HG02852 (cell line): ENCODE measurements at regions not wholly inside any gene's neighbourhood (a gene's known extent, or its start where the extent isn't known, plus 50 kb on each side); places are given as distances from the start of the nearest gene placed in this dataset.
"Not testable (repeated sequence)": the region's sequence is repeated elsewhere in the genome, so short reads cannot be mapped to it uniquely, and the experiment has no call there.

Source experiments
- ATAC-seq: cut with Tn5 transposase; IDR thresholded peaks from one replicate; pipeline ENCODE4 v1.9.1; 2021; ENCODE audit warnings: mild to moderate bottlenecking, moderate library complexity; ENCODE audit not compliant: unreplicated experiment

DNA sequence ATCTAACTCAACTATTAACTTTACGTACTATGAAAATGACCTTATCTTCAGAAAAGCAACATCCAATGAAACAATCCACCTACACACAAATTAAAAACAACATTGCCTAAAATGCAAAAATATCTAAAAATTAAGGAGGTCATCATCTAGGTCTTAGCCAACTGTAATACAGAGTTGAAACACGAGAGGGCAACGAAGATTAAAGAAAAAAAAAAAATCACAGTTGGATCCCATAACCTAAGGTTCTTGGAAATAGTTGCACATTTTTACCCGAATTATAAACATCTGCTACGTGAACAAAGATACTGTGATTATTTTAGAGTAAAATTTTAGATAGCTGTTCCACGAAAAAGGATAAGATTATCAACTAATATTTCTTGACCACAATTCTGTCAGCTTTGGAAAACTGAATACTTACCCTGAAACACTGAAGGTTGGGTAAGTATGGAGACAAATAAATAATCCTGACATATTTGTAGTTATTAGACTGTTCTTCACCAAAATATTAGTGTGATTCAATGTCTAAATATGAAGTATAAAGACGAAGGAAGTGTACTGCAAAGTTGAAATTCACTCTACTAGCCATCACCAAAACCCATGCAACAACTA lies 88.0 kb upstream of the AK4 start:
- no peak for ATAC-seq

DNA sequence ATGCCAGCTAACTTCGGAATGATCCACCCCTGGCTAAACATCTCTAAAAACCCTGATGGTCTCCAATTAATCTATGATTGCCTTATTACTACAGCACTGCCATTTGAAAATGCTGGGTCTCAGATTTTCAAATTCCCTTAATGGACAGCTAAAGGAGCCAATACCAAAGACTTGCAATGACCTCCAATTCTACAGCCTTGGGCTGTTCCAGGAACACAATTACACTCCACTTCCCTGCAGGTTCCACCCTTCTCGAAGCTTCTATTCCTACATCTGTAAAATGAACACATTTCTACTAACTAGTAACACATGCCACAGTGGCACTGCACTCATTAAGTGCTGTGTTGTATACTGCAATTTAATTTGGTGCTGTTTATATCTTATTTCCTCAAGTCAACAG lies 85.7 kb upstream of the AK4 start:
- no peak for ATAC-seq

DNA sequence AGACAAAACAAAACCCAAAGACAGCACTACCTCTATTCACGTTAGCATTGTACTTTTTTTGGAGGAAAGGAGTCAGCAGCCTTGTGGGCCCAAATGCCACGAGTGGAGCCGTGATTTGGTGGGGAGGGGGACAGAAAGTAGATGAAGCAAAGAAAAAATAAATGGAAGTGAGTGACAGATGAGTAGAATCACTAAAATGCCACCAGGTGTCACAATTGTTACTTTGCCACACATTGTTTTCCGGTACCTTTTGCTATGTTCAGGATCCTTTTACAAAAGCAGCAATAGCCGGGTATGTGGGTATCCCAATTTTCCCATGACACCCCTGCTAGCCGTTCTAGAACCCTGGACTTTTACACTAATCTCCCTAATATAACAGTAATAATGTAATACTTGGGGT lies 85.0 kb upstream of the AK4 start:
- no peak for ATAC-seq

GRCh38 chr1:65064981-65065380 lies 83.0 kb upstream of the AK4 start:
- ATAC-seq: no peak

DNA sequence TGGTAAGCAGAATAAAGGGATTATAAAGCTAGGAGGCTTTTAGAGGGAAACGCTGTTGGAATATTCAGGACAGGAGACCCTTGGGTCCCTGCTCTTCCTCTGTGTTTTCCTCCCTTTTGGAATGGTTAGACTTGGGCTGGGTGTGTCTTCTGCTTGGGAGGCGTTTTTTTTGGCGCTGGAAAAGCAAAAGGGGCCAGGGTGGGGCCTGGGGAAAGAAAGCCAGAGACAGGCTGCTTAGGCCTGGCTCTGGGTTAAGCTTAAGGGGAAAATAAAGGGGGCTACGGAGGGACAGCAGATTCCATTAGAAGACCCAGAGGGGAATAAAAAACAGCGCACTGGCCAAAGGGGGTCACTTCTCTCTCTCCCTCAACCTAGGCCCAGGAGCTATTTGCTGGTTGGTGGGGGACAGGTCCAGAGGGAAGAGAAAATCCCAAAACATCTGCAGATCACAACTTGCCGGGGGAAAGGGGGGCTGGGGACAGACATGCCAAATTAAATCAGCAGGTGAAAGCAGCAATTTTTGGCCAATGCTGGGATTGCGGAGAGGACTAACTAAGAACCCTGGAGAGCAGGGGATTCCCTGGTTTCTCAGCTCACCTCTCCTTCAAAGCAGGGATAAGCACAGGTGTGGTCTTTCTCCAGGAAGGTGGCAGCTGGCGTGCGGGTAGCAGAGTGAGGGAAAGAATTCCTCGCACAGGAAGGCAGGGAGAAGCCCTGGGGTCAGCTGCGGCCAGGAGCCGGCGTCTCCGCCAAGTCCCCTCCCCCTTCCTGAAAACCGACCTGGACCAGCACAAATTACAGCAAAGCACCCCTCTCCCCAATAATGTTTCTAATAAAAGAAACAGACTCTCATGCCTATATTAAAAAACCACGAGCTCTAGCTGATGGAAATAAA lies 82.2 kb upstream of the AK4 start:
- no peak for ATAC-seq

GRCh38 chr1:65066419-65066765 lies 81.6 kb upstream of the AK4 start:
- ATAC-seq: no peak

GRCh38 chr1:65066766-65067490 lies 81.1 kb upstream of the AK4 start:
- peak; percentile 53 for ATAC-seq

- peak; percentile 35 for ATAC-seq
These were observed 80.4 kb upstream of the AK4 start for GRCh38 chr1:65067491-65068201.

GRCh38 chr1:65068202-65069010 lies 79.6 kb upstream of the AK4 start:
- no peak for ATAC-seq

- no peak for ATAC-seq
These were observed 78.9 kb upstream of the AK4 start for GRCh38 chr1:65069011-65069565.

DNA sequence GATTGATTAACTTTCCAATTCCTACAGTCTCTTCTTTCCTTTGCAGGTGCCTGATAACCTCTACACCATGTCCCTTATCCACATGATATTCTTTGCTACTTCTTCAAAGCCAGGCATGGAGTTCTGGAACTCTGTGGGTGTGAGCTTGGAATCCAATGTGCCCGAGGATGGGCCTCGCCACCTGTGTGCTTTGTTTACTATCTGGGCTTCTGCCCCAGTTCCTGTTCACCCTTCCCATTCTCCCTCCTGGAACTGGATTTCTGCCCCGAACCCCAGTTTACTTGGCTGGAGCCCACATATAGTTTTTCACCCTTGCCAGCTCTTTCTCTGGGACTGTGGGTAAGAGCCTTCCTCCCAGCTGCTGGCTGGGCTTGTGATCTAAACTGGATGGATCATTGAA lies 75.2 kb upstream of the AK4 start:
- ATAC-seq: no peak

- ATAC-seq: peak; percentile 78
These were observed 72.7 kb upstream of the AK4 start for GRCh38 chr1:65075123-65075976.

- no peak for ATAC-seq
These were observed 70.6 kb upstream of the AK4 start for GRCh38 chr1:65077369-65077768.

DNA sequence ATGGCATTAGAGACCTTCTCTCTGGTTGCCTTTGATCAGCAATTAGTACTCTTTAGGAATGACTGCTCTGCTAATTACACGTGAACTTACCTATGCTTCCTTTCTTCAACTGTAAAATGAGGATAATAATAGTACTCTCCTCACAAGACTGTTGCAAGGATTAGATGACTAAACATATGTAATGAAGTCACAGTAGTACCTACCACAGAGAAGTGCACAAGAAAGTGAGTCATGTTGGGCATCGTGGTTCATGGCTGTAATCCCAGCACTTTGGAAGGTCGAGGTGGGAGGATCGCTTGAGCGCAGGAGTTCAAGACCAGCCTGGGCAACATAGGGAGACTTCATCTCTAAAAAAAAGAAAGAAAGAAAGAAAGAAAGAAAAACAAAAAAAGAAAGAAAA lies 68.1 kb upstream of the AK4 start:
- no peak for ATAC-seq

DNA sequence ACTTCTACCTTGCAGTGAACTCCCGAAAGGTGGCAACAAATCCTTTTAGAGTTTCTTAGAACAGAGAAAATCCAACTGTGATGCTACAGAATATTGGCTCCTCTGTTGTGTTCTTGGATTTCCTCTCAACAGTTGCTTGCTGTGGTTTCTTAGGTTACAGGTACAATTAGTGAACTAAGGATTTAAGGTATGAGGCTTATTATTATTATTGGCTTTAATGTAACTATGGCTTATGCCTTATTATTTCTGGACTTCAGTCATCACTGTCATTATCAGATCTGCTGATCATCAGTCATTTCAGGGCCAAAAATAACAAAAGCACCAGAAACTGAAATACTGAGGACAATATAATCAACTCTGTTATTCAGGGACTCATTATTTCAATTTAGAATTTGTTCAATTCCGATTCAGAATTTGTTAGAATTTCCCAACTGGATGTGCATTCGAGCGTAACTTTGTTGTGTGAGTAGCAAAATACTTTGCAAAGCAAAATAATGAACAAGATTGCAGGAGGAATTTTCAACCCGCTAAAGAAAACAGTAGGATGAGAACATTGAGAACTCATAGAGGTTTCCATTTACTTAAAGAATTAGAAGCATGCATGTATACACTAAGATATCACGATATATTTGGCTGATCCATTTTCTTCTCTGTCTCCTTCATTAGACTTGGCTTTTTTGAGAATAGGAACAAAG lies 65.5 kb upstream of the AK4 start:
- no peak for ATAC-seq

DNA sequence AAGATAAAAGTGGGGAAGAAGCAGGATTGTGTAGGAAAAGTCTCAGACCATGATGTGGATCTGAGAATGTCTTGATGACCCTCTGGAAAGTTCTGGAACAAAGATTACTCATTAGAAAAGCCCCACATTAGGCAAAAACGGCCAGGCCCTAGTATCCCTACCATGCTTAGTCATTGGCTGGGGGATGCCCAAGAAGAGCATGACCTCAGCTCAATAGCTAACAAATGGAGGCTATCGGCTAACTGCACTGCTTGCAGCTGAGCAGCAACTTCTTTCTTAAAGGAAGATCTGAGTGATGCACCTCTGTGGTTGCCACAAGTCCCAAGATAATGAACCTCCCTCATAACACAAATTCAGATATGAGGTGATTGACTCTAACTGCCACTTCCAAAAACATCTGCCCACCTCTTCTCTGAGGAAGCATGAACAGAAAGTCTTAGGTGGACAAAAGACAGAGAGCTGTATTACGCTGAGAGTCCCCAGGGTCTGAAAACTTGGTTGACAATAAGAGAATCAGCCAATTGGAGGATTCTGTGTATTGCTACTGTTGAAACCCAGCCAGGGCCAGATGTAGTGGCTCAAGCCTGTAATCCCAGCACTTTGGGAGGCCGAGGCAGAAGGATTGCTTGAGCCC lies 64.6 kb upstream of the AK4 start:
- ATAC-seq: peak; percentile 74

DNA sequence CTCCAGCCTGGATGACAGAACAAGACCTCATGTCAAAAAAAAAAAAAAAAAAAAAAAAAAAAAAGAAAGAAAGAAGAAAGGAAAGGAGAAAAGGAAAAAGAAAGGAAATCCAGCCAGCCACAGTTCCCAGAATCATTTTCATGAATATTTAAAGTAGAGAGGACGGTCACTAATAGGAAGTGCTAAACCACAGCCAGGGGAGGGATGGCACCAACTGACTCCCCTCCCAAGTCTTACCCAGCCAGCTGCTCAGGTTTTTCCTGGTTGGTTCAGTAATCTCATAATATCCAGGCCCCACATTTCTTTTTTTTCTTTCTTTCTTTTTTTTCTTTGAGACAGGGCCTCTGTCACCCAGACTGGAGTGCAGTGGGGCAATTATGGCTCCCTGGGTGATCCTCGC lies 63.9 kb upstream of the AK4 start:
- ATAC-seq: no peak

DNA sequence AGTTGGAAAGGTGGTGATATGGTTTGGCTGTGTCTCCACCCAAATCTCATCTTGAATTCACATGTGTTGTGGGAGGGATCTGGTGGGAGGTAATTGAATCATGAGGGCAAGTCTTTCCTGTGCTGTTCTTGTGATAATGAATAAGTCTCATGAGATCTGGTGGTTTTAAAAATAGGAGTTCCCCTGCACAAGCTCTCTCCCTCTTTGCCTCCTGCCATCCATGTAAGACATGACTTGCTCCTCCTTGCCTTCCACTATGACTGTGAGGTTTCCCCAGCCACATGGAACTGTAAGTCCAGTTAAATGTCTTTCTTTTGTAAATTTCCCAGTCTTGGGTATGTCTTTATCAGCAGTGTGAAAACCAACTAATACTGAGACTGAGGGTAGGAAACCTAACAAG lies 60.5 kb upstream of the AK4 start:
- ATAC-seq: not testable (repeated sequence)
